ENCODE measurements at regions not wholly inside any gene's neighbourhood (a gene's known extent, or its start where the extent isn't known, plus 50 kb on each side); places are given as distances from the start of the nearest gene placed in this dataset.
"Not testable (repeated sequence)": the region's sequence is repeated elsewhere in the genome, so short reads cannot be mapped to it uniquely, and the experiment has no call there.

- peaks cover 3 to 18% (median 8%) of the 10 kb centered on the region in 7 donors for H3K9me3 Mint-ChIP-seq
- ATAC-seq (ENCODE audit: low read depth in 2 of 2): no peak
Observed at GRCh38 chr9:26789959-26790358, 102.6 kb downstream of the CAAP1 start.

DNA sequence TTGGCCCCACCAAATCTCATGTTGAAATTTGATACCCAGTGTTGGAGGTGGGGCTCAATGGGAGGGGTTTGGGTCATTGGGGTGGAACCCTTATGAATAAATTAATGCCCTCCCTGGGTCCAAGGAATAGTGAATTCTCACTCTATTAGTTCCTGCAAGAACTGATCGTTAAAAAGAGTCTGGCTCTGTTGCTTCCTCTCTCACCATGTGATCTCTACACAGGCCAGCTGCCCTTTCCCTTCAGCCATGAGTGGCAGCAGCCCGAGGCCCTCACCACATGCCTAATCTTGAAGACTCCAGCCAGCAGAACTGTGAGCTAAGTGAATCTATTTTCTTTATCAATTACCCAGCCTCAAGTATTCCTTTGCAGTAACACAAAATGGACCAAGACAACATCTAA, 106.0 kb downstream of the CAAP1 start:
- H3K27ac Mint-ChIP-seq: peak overlapping the region in 1 of 6 donors; percentile 57
- H3K4me1 Mint-ChIP-seq: no peaks in the 10 kb centered on the region
- H3K36me3 Mint-ChIP-seq: no peaks in the 10 kb centered on the region
- DNase-seq: no peak
- H3K9me3 Mint-ChIP-seq: peaks cover 0 to 4% (median 0%) of the 10 kb centered on the region in 7 donors
- H3K4me3 Mint-ChIP-seq: no peak overlapping the region
- no peak for ATAC-seq (ENCODE audit: low read depth in 2 of 2)
- H3K27me3 Mint-ChIP-seq: peaks cover 0 to 6% (median 5%) of the 10 kb centered on the region in 3 donors

More at GRCh38 chr9:26789959-26790358, 102.6 kb downstream of the CAAP1 start:
- H3K4me1 Mint-ChIP-seq: no peaks in the 10 kb centered on the region
- H3K27me3 Mint-ChIP-seq: peaks cover 0 to 6% (median 5%) of the 10 kb centered on the region in 3 donors
- H3K36me3 Mint-ChIP-seq: peaks cover 0 to 4% of the 10 kb centered on the region in 2 donors
- no peak overlapping the region for H3K27ac Mint-ChIP-seq
- no peak for DNase-seq
- H3K4me3 Mint-ChIP-seq: no peak overlapping the region

GRCh38 chr9:26782899-26783298, 109.7 kb downstream of the CAAP1 start:
- H3K27me3 Mint-ChIP-seq: peaks cover 0 to 6% (median 5%) of the 10 kb centered on the region in 3 donors

GRCh38 chr9:26781906-26782305, 110.7 kb downstream of the CAAP1 start:
- H3K27me3 Mint-ChIP-seq: peaks cover 0 to 4% (median 2%) of the 10 kb centered on the region in 3 donors
- no peaks in the 10 kb centered on the region for H3K4me1 Mint-ChIP-seq
- peaks cover 0 to 6% (median 0%) of the 10 kb centered on the region in 7 donors for H3K9me3 Mint-ChIP-seq
- no peak for ATAC-seq (ENCODE audit: low read depth in 2 of 2)
- no peaks in the 10 kb centered on the region for H3K36me3 Mint-ChIP-seq
- H3K27ac Mint-ChIP-seq: no peak overlapping the region
- no peak for DNase-seq
- H3K4me3 Mint-ChIP-seq: no peak overlapping the region

More at GRCh38 chr9:26782899-26783298, 109.7 kb downstream of the CAAP1 start:
- H3K4me3 Mint-ChIP-seq: no peak overlapping the region
- H3K9me3 Mint-ChIP-seq: peaks cover 0 to 6% (median 0%) of the 10 kb centered on the region in 7 donors
- no peak for ATAC-seq (ENCODE audit: low read depth in 2 of 2)
- no peak overlapping the region for H3K27ac Mint-ChIP-seq
- H3K4me1 Mint-ChIP-seq: no peaks in the 10 kb centered on the region
- DNase-seq: no peak
- H3K36me3 Mint-ChIP-seq: no peaks in the 10 kb centered on the region

DNA sequence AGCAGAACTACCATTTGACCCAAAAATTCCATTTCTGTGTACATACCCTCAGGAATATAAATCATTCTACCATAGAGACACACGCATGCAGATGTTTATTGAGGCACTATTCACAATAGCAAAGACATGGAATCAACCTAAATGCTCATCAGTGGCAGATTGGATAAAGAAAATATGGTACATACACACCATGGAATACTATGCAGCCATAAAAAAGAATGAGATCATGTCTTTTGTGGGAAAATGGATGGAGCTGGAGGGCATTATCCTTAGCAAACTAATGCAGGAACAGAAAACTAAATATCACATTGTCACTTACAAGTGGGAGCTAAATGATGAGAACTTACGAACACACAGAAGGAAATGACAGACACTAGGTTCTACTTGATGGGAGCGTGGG, 112.3 kb downstream of the CAAP1 start:
- not testable (repeated sequence) for H3K27me3 Mint-ChIP-seq; H3K9me3 Mint-ChIP-seq; H3K4me3 Mint-ChIP-seq; H3K4me1 Mint-ChIP-seq; DNase-seq; ATAC-seq (ENCODE audit: low read depth in 2 of 2); H3K27ac Mint-ChIP-seq; H3K36me3 Mint-ChIP-seq

- H3K36me3 Mint-ChIP-seq: no peaks in the 10 kb centered on the region
- no peaks in the 10 kb centered on the region for H3K27me3 Mint-ChIP-seq
- DNase-seq (no peak), ATAC-seq (ENCODE audit: low read depth in 2 of 2) (no peak)
- H3K4me3 Mint-ChIP-seq: no peak overlapping the region
- H3K9me3 Mint-ChIP-seq: peaks cover 0 to 6% (median 2%) of the 10 kb centered on the region in 7 donors
- no peaks in the 10 kb centered on the region for H3K4me1 Mint-ChIP-seq
- H3K27ac Mint-ChIP-seq: no peak overlapping the region
Observed at GRCh38 chr9:26779062-26779461, 113.5 kb downstream of the CAAP1 start.

DNA sequence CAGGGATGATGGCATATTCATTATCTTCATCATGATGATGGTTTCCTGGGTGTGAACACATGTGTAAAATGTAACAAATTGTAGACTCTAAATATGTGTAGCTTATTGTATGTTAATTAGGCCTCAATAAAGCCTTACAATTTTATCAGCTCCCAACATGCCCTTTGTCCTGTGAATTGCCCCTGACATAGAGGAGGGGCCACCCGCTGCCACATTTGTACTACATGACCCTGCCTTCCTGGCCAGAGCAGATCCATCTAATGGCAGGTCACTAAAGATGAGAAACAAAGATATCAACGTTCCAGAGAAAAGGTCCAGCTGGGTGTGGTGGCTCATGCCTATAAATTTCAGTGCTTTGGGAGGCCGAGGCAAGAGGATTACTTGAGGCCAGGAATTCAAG, 117.2 kb downstream of the CAAP1 start:
- no peak overlapping the region for H3K4me3 Mint-ChIP-seq
- no peak overlapping the region for H3K27ac Mint-ChIP-seq
- no peaks in the 10 kb centered on the region for H3K36me3 Mint-ChIP-seq
- H3K4me1 Mint-ChIP-seq: no peaks in the 10 kb centered on the region
- no peak for DNase-seq
- H3K27me3 Mint-ChIP-seq: no peaks in the 10 kb centered on the region
- H3K9me3 Mint-ChIP-seq: peaks cover 0 to 16% (median 3%) of the 10 kb centered on the region in 7 donors
- ATAC-seq (ENCODE audit: low read depth in 2 of 2): no peak

GRCh38 chr9:26773056-26773455, 119.5 kb downstream of the CAAP1 start:
- Mint-ChIP-seq H3K36me3 (no peaks in the 10 kb centered on the region), H3K4me3 (no peak overlapping the region), H3K9me3 (peaks cover 0 to 16% (median 0%) of the 10 kb centered on the region in 7 donors), H3K27me3 (no peaks in the 10 kb centered on the region), H3K4me1 (no peaks in the 10 kb centered on the region), H3K27ac (no peak overlapping the region)
- DNase-seq (no peak), ATAC-seq (ENCODE audit: low read depth in 2 of 2) (no peak)

GRCh38 chr9:26770821-26771220, 121.8 kb downstream of the CAAP1 start:
- Mint-ChIP-seq H3K4me1 (no peaks in the 10 kb centered on the region), H3K27me3 (peaks cover 0 to 3% (median 0%) of the 10 kb centered on the region in 3 donors), H3K36me3 (no peaks in the 10 kb centered on the region), H3K27ac (no peak overlapping the region), H3K4me3 (no peak overlapping the region), H3K9me3 (peaks cover 0 to 16% (median 0%) of the 10 kb centered on the region in 7 donors)
- DNase-seq (no peak), ATAC-seq (ENCODE audit: low read depth in 2 of 2) (no peak)

GRCh38 chr9:26768145-26768544, 124.5 kb downstream of the CAAP1 start:
- peaks cover 0 to 9% (median 5%) of the 10 kb centered on the region in 3 donors for H3K27me3 Mint-ChIP-seq
- no peak for DNase-seq
- H3K36me3 Mint-ChIP-seq: no peaks in the 10 kb centered on the region
- no peak overlapping the region for H3K27ac Mint-ChIP-seq
- ATAC-seq (ENCODE audit: low read depth in 2 of 2): no peak
- peaks cover 0 to 9% (median 0%) of the 10 kb centered on the region in 7 donors for H3K9me3 Mint-ChIP-seq
- H3K4me3 Mint-ChIP-seq: no peak overlapping the region
- no peaks in the 10 kb centered on the region for H3K4me1 Mint-ChIP-seq

- H3K27me3 Mint-ChIP-seq: peaks cover 5 to 11% (median 8%) of the 10 kb centered on the region in 3 donors
- no peak overlapping the region for H3K27ac Mint-ChIP-seq
- DNase-seq: no peak
Observed at GRCh38 chr9:26760675-26761074, 131.9 kb downstream of the CAAP1 start.

DNA sequence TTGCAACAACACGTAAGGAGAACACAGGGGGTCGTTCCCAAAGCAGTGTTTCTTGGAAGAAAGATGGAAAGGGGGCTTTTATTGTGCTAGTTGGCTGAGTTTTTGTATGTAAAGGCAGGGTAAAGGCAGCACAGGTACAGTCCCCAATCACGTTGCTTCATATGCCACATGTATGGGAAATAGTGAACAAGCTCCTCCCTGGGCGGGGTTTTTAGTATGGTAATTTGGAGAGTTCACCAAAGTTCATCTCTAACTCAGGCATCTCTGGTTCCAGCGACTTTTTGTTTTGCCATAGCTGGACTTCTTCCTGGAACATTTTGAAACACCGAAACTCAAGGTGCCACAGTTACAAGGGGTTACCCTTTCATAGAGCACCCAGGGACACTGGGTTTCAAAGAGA, 133.9 kb downstream of the CAAP1 start:
- H3K4me1 Mint-ChIP-seq: no peaks in the 10 kb centered on the region
- H3K9me3 Mint-ChIP-seq: no peaks in the 10 kb centered on the region
- H3K27ac Mint-ChIP-seq: no peak overlapping the region
- no peaks in the 10 kb centered on the region for H3K36me3 Mint-ChIP-seq
- no peak for ATAC-seq (ENCODE audit: low read depth in 2 of 2)
- H3K27me3 Mint-ChIP-seq: peaks cover 0 to 9% (median 8%) of the 10 kb centered on the region in 3 donors
- DNase-seq: no peak
- no peak overlapping the region for H3K4me3 Mint-ChIP-seq

More at GRCh38 chr9:26760675-26761074, 131.9 kb downstream of the CAAP1 start:
- no peaks in the 10 kb centered on the region for H3K4me1 Mint-ChIP-seq
- no peaks in the 10 kb centered on the region for H3K36me3 Mint-ChIP-seq
- H3K4me3 Mint-ChIP-seq: no peak overlapping the region
- H3K9me3 Mint-ChIP-seq: no peaks in the 10 kb centered on the region
- ATAC-seq (ENCODE audit: low read depth in 2 of 2): no peak

GRCh38 chr9:26756881-26757280, 135.7 kb downstream of the CAAP1 start:
- ATAC-seq (ENCODE audit: low read depth in 2 of 2) (no peak), DNase-seq (no peak)
- Mint-ChIP-seq H3K9me3 (no peaks in the 10 kb centered on the region), H3K27me3 (peaks cover 0 to 8% (median 6%) of the 10 kb centered on the region in 3 donors), H3K4me1 (no peaks in the 10 kb centered on the region), H3K36me3 (no peaks in the 10 kb centered on the region), H3K27ac (no peak overlapping the region), H3K4me3 (no peak overlapping the region)

DNA sequence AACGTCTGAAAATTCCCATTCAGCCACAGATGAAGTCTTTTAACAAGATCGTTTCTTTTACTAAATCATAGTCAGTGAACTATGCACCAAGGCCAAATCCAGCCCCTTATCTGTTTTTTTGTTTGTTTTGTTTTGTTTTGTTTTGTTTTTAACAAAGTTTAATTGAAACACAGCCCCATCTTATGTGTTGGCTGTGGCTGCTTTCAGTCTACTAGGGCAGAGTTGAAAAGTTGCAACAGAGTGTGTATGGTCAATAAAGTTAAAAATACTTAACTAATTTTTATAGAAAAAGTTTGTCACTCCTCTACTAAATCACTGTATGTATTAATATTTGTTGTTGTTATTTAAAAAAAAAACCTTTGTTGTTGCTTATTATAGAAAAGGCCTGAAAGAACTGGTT, 137.1 kb downstream of the CAAP1 start:
- DNase-seq (no peak), ATAC-seq (ENCODE audit: low read depth in 2 of 2) (no peak)
- no peaks in the 10 kb centered on the region for H3K36me3 Mint-ChIP-seq
- H3K4me3 Mint-ChIP-seq: no peak overlapping the region
- H3K27me3 Mint-ChIP-seq: peaks cover 0 to 8% (median 6%) of the 10 kb centered on the region in 3 donors
- no peak overlapping the region for H3K27ac Mint-ChIP-seq
- H3K4me1 Mint-ChIP-seq: no peaks in the 10 kb centered on the region
- no peaks in the 10 kb centered on the region for H3K9me3 Mint-ChIP-seq
